Kidney (tissue), 13 donors: ENCODE measurements at regions not wholly inside any gene's neighbourhood (a gene's known extent, or its start where the extent isn't known, plus 50 kb on each side); places are given as distances from the start of the nearest gene placed in this dataset.

ENCODE experiments used
- DNase-seq, 5 donors: peaks; one replicate each; pipeline ENCODE4 v3.0.0-alpha.2; 2013 to 2020
- FAIRE-seq: peaks from 2 replicates; lab custom pipeline; 2012; peaks lifted over from hg19 to GRCh38; lab: Jason Lieb, UNC
- H3K27ac ChIP-seq, 2 donors: one replicate each; pipeline ENCODE4 v1.7.0; 2013; ENCODE audit warnings: low read depth in 2 of 2, low read length in 2 of 2, inconsistent platforms in 1 of 2
- H3K27me3 ChIP-seq: one replicate; pipeline ENCODE4 v1.7.1; 2013; ENCODE audit warnings: low read length, inconsistent platforms; ENCODE audit not compliant: control insufficient read depth, insufficient read depth
- H3K36me3 ChIP-seq, 3 donors: one replicate each; pipeline versions ENCODE4 v1.7.0 to v1.7.1; 2013; ENCODE audit warnings: low read length in 3 of 3, control low read depth in 1 of 3, inconsistent platforms in 1 of 3; ENCODE audit not compliant: insufficient read depth in 3 of 3, control insufficient read depth in 2 of 3
- H3K4me1 ChIP-seq, 3 donors: one replicate each; pipeline versions ENCODE4 v1.7.0 to v1.7.1; 2013; ENCODE audit warnings: low read length in 3 of 3, inconsistent platforms in 1 of 3, low read depth in 1 of 3; ENCODE audit not compliant: control insufficient read depth in 2 of 3, insufficient read depth in 2 of 3
- H3K4me3 ChIP-seq, 3 donors: one replicate each; pipeline versions ENCODE4 v1.7.0 to v1.8.1; 2013; ENCODE audit warnings: low read length in 3 of 3, control low read depth in 1 of 3, inconsistent platforms in 1 of 3
- H3K9ac ChIP-seq, 3 donors: one replicate each; pipeline versions ENCODE4 v1.7.0 to v1.7.1; 2013; ENCODE audit warnings: low read length in 3 of 3, control low read depth in 1 of 3, inconsistent platforms in 1 of 3
- H3K9me3 ChIP-seq, 3 donors: one replicate each; pipeline versions ENCODE4 v1.7.0 to v1.7.1; 2013; ENCODE audit warnings: low read length in 3 of 3, control low read depth in 1 of 3, inconsistent platforms in 1 of 3; ENCODE audit not compliant: control insufficient read depth in 2 of 3, insufficient read depth in 1 of 3
- CTCF ChIP-seq: IDR thresholded peaks from 3 replicates; pipeline ENCODE4 v1.5.1; 2012; ENCODE audit warnings: mild to moderate bottlenecking, moderate library complexity, borderline replicate concordance; ENCODE audit not compliant: insufficient read depth; ENCODE audit errors: extremely low read depth
- intact Hi-C: fragments of 100-400 bp; cut with DNase I; formaldehyde crosslinking; loops from one replicate; pipeline ENCODE4 v1.11.1; 2022
- donor health status: control.
- donor health status: control.
- donor health status: control.
- donor health status: control.
- donor health status: control.
- donor health status: DM: yes; HTN: yes; CAD: no.
- donor health status: Normal renal cell carcinoma (clear cell type).

DNA sequence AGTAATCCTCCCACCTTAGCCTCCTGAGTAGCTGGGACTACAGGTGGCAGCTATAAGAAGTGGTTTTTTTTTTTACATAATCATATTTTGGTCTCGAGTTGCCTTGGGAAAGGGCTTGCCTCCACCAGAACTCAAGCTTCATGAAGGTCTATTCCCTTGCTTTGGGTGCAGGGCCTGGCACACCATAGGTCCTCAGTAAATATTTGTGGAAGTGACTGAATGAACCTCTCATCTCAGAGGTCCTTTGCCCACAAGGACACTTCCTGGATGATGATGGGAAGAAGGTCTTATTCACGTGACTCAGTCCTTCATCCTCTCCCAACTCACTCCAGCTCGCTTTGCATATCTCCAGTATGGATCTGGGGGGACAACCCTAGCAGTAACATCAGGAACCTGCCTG, 114.0 kb upstream of the MED13L start:
- DNase-seq: no peak
- Histone ChIP-seq H3K9ac (no peak overlapping the region), H3K9me3 (no peaks in the 10 kb centered on the region), H3K4me1 (peaks cover 0 to 4% (median 0%) of the 10 kb centered on the region in 3 donors), H3K27me3 (no peaks in the 10 kb centered on the region), H3K36me3 (no peaks in the 10 kb centered on the region), H3K4me3 (no peak overlapping the region), H3K27ac (no peak overlapping the region)
- no peak for TF ChIP-seq CTCF
- intact Hi-C loops: no loop called here
- no peak for FAIRE-seq

- Histone ChIP-seq H3K9ac (no peak overlapping the region), H3K36me3 (no peaks in the 10 kb centered on the region), H3K27ac (no peak overlapping the region), H3K4me1 (peaks cover 0 to 4% (median 0%) of the 10 kb centered on the region in 3 donors), H3K9me3 (no peaks in the 10 kb centered on the region), H3K27me3 (no peaks in the 10 kb centered on the region), H3K4me3 (no peak overlapping the region)
- TF ChIP-seq CTCF: no peak
- intact Hi-C loops: no loop called here
- no peak for DNase-seq
- no peak for FAIRE-seq
Observed at GRCh38 chr12:116392061-116392460, 114.6 kb upstream of the MED13L start.

GRCh38 chr12:116393255-116393654, 115.8 kb upstream of the MED13L start:
- Histone ChIP-seq H3K4me3 (no peak overlapping the region), H3K36me3 (no peaks in the 10 kb centered on the region), H3K27me3 (no peaks in the 10 kb centered on the region), H3K4me1 (peaks cover 0 to 4% (median 0%) of the 10 kb centered on the region in 3 donors), H3K9ac (no peak overlapping the region), H3K27ac (no peak overlapping the region), H3K9me3 (peaks cover 0 to 1% (median 0%) of the 10 kb centered on the region in 3 donors)
- no peak for FAIRE-seq
- intact Hi-C loops: no loop called here
- TF ChIP-seq CTCF: no peak
- DNase-seq: no peak
